ENCODE measurements at regions not wholly inside any gene's neighbourhood (a gene's known extent, or its start where the extent isn't known, plus 50 kb on each side); places are given as distances from the start of the nearest gene placed in this dataset.

- 28 to 37% (median 36%) methylated on average over 2 of the region's 2 CpGs for WGBS, 3 donors
Measured at GRCh38 chr15:38894243-38894948, 329.8 kb upstream of the RASGRP1 start.

GRCh38 chr15:38895326-38896255 is 331.0 kb upstream of the RASGRP1 start:
- DNase-seq (no peak), ATAC-seq (no peak)
- WGBS, 3 donors, result 76 to 80% (median 77%) methylated on average over 5 of the region's 5 CpGs
- intact Hi-C loops (cut with DNase I), result no loop called here
- TF ChIP-seq CTCF (IDR thresholded peaks at IDR 0.05), result no peak
- no peaks in the 10 kb centered on the region for H3K27me3 ChIP-seq (ENCODE audit: insufficient read depth in 3 of 3, low read length in 2 of 3)
- H3K4me3 ChIP-seq, result no peak overlapping the region
- H3K27ac ChIP-seq, result no peak overlapping the region
- no peaks in the 10 kb centered on the region for H3K9me3 ChIP-seq
- no peaks in the 10 kb centered on the region for H3K36me3 ChIP-seq (ENCODE audit: insufficient read depth in 1 of 2, low read depth in 1 of 2)
- no peaks in the 10 kb centered on the region for H3K4me1 ChIP-seq

More at GRCh38 chr15:38894243-38894948, 329.8 kb upstream of the RASGRP1 start:
- no peak for TF ChIP-seq CTCF (IDR thresholded peaks at IDR 0.05)
- ATAC-seq (no peak), DNase-seq (no peak)
- Histone ChIP-seq H3K27ac (no peak overlapping the region), H3K9me3 (no peaks in the 10 kb centered on the region), H3K4me1 (no peaks in the 10 kb centered on the region), H3K4me3 (no peak overlapping the region), H3K27me3 (ENCODE audit: insufficient read depth in 3 of 3, low read length in 2 of 3) (no peaks in the 10 kb centered on the region), H3K36me3 (ENCODE audit: insufficient read depth in 1 of 2, low read depth in 1 of 2) (no peaks in the 10 kb centered on the region)
- intact Hi-C loops (cut with DNase I), result no loop called here

- TF ChIP-seq CTCF (IDR thresholded peaks at IDR 0.05), result no peak
- DNase-seq, result no peak
- no peak for ATAC-seq
- H3K27ac ChIP-seq, result no peak overlapping the region
- no peaks in the 10 kb centered on the region for H3K9me3 ChIP-seq
- WGBS, 3 donors, result 94 to 100% (median 97%) methylated on average over 1 of the region's 1 CpG
- intact Hi-C loops (cut with DNase I), result no loop called here
- H3K27me3 ChIP-seq (ENCODE audit: insufficient read depth in 3 of 3, low read length in 2 of 3), result no peaks in the 10 kb centered on the region
- H3K4me3 ChIP-seq, result no peak overlapping the region
- H3K4me1 ChIP-seq, result no peaks in the 10 kb centered on the region
- H3K36me3 ChIP-seq (ENCODE audit: insufficient read depth in 1 of 2, low read depth in 1 of 2), result no peaks in the 10 kb centered on the region
Measured at GRCh38 chr15:38896647-38897046, 332.0 kb upstream of the RASGRP1 start.

GRCh38 chr15:38897551-38897950 is 332.9 kb upstream of the RASGRP1 start:
- H3K4me1 ChIP-seq, result no peaks in the 10 kb centered on the region
- H3K27ac ChIP-seq, result no peak overlapping the region
- TF ChIP-seq CTCF (IDR thresholded peaks at IDR 0.05), result no peak
- no peaks in the 10 kb centered on the region for H3K9me3 ChIP-seq
- intact Hi-C loops (cut with DNase I), result no loop called here
- peaks cover 0 to 2% (median 0%) of the 10 kb centered on the region in 3 donors for H3K27me3 ChIP-seq (ENCODE audit: insufficient read depth in 3 of 3, low read length in 2 of 3)
- 48 to 77% (median 55%) methylated on average over 1 of the region's 1 CpG for WGBS, 3 donors
- no peaks in the 10 kb centered on the region for H3K36me3 ChIP-seq (ENCODE audit: insufficient read depth in 1 of 2, low read depth in 1 of 2)
- ATAC-seq (no peak), DNase-seq (no peak)
- no peak overlapping the region for H3K4me3 ChIP-seq
